ENCODE measurements at regions not wholly inside any gene's neighbourhood (a gene's known extent, or its start where the extent isn't known, plus 50 kb on each side); places are given as distances from the start of the nearest gene placed in this dataset.

DNA sequence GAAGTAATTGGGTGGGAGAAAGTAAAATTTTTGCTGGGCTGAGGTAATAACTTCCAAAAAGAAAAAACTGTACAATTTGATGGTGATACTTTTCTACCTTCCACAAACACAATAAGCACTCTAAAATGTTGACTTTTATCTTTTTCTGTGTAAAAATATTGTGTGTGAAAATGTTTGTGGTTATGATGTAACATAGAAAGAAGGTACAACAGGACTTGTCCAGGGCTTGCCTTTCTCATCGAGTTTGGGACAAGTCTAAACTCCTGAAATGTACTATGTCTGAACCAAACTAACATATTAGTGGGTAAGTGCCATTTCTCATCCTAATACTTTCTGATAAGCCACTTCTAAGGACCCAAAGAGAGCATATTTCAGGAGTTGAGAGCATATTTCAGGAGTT is 174.2 kb upstream of the PDGFD start:
- H3K9me1 ChIP-seq (ENCODE audit: control insufficient read depth, insufficient read depth, low read length): no peaks in the 10 kb centered on the region
- no peak overlapping the region for H3K4me3 ChIP-seq
- TF ChIP-seq ATF1 (CRISPR knock-in tag; IDR thresholded peaks at IDR 0.05): no peak
- no peak for TF ChIP-seq ATF1 (tag; IDR thresholded peaks at IDR 0.05)
- TF ChIP-seq, protein P1, sequence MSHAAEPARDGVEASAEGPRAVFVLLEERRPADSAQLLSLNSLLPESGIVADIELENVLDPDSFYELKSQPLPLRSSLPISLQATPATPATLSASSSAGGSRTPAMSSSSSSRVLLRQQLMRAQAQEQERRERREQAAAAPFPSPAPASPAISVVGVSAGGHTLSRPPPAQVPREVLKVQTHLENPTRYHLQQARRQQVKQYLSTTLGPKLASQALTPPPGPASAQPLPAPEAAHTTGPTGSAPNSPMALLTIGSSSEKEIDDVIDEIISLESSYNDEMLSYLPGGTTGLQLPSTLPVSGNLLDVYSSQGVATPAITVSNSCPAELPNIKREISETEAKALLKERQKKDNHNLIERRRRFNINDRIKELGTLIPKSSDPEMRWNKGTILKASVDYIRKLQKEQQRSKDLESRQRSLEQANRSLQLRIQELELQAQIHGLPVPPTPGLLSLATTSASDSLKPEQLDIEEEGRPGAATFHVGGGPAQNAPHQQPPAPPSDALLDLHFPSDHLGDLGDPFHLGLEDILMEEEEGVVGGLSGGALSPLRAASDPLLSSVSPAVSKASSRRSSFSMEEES (CRISPR knock-in tag; IDR thresholded peaks at IDR 0.05): no peak
- no peak for TF ChIP-seq RCOR1 (IDR thresholded peaks at IDR 0.05; ENCODE audit: borderline replicate concordance in 1 of 2, low read depth in 2 of 2, low read length in 2 of 2)
- no peak for TF ChIP-seq ZNF77 (CRISPR knock-in tag; IDR thresholded peaks at IDR 0.05)
- no peak for TF ChIP-seq MXI1 (IDR thresholded peaks at IDR 0.05; ENCODE audit: low read depth, low read length)
- TF ChIP-seq POLR2AphosphoS5 (IDR thresholded peaks at IDR 0.05; ENCODE audit: control insufficient read depth, insufficient read depth, low read depth, low read length): no peak
- no peak for TF ChIP-seq NONO (IDR thresholded peaks at IDR 0.05; ENCODE audit: low read depth in 2 of 2, low read length in 1 of 2)
- no peak for TF ChIP-seq TOE1 (IDR thresholded peaks at IDR 0.05; ENCODE audit: borderline replicate concordance)
- TF ChIP-seq TOE1 (CRISPR knock-in tag; IDR thresholded peaks at IDR 0.05; ENCODE audit: borderline replicate concordance, low read depth): no peak
- TF ChIP-seq CBX1 (IDR thresholded peaks at IDR 0.05; ENCODE audit: low read depth): no peak
- TF ChIP-seq YY1 (IDR thresholded peaks at IDR 0.05; ENCODE audit: borderline replicate concordance in 1 of 3, control insufficient read depth in 1 of 3, extremely low read depth in 1 of 3, insufficient read depth in 3 of 3, insufficient read length in 1 of 3, insufficient replicate concordance in 2 of 3, low read depth in 1 of 3, low read length in 2 of 3): no peak
- TF ChIP-seq ZNF140 (CRISPR knock-in tag; IDR thresholded peaks at IDR 0.05): no peak
- no peak for TF ChIP-seq PTTG1 (tag; IDR thresholded peaks at IDR 0.05; ENCODE audit: low read depth)
- no peak for TF ChIP-seq HDAC8 (tag; IDR thresholded peaks at IDR 0.05)
- H3K36me3 ChIP-seq (ENCODE audit: control insufficient read depth, insufficient read depth, low read length): no peaks in the 10 kb centered on the region
- ATAC-seq (no peak), DNase-seq (ENCODE audit: extremely low read depth in 1 of 4, low spot score in 3 of 4) (no peak), FAIRE-seq (no peak)
- no peak overlapping the region for H3K9ac ChIP-seq (ENCODE audit: insufficient read depth in 1 of 2, low read depth in 2 of 2, low read length in 2 of 2)
- no peaks in the 10 kb centered on the region for H3K79me2 ChIP-seq (ENCODE audit: control insufficient read depth, insufficient read depth, low read length)
- H3K9me3 ChIP-seq (replicated peaks; ENCODE audit: control insufficient read depth, insufficient read depth, low read depth, low read length): no peaks in the 10 kb centered on the region; the same call in 1 of the 2 replicates
- ChIA-PET POLR2A (no interaction called here), CTCF (ENCODE audit: low intra/inter-chr PET ratio) (no interaction called here)
- no peak overlapping the region for H3K4me2 ChIP-seq (ENCODE audit: insufficient read depth, low read length)
- no peaks in the 10 kb centered on the region for H4K20me1 ChIP-seq (replicated peaks; ENCODE audit: control insufficient read depth, insufficient read depth, low read length)
- H3K27ac ChIP-seq (ENCODE audit: extremely low read depth, low read depth, low read length): no peak overlapping the region
- in situ Hi-C loops (cut with MboI): no loop called here
- H3K4me1 ChIP-seq (replicated peaks in 1 of 2; ENCODE audit: control insufficient read depth in 2 of 2, insufficient read depth in 2 of 2, low read length in 2 of 2): no peaks in the 10 kb centered on the region
- intact Hi-C loops (cut with micrococcal nuclease): no loop called here
- WGBS (ENCODE audit: insufficient coverage, low coverage, missing lambda C conversion rate): 0% methylated on average over 1 of the region's 1 CpG
- H2AFZ ChIP-seq (ENCODE audit: low read depth, low read length): no peak overlapping the region
- H3K27me3 ChIP-seq (ENCODE audit: control insufficient read depth in 2 of 2, insufficient read depth in 2 of 2, low read length in 2 of 2): no peaks in the 10 kb centered on the region
- no TSS peak for BruUV-seq (replicated peaks)

Data from K562 (cell line).